Epidermal melanocyte (primary cell): ENCODE measurements at regions not wholly inside any gene's neighbourhood (a gene's known extent, or its start where the extent isn't known, plus 50 kb on each side); places are given as distances from the start of the nearest gene placed in this dataset.
"Not testable (repeated sequence)": the region's sequence is repeated elsewhere in the genome, so short reads cannot be mapped to it uniquely, and the experiment has no call there.

Experiments
- DNase-seq: peaks from one replicate; pipeline ENCODE4 v3.0.0; 2011; ENCODE audit warnings: low spot score; ENCODE audit not compliant: insufficient read length

DNA sequence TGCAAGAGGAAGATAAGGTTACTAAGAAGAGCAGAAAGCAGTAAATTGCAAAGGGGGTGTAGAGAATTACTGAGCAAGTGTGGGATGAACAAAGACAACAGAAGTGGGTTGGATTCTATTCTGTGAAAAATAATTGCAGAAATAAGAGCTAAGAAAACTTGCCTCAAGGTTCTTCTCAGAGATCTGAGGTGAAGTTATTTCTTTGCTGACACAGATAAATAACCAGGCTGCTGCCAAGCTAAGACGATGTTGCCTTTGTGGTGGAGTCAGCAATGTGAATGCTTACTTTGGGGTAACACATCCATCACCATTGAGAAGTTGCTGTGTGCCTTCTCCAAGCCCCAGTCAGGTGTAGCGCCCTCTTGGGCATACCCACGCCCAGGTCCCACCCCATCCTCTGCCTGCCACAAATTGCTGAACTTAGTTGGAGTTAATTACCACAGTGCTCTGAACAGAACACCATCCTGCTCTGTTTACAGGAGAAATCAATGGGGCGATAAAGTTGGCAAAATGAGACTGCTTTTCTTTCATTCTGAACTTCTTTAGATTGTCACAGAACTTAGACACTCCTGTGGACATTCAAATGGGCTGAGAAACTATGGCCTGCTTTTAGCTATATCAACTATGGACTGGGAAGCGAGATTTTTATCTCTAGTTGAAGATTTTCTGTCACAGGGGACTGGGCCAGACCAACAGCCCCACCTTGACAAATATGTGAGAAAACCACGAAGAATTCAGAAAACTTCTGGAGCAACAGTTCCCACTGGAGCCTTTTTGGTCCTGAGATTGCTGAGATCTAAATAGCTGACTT lies 283.6 kb downstream of the TMX3 start:
- no peak for DNase-seq

DNA sequence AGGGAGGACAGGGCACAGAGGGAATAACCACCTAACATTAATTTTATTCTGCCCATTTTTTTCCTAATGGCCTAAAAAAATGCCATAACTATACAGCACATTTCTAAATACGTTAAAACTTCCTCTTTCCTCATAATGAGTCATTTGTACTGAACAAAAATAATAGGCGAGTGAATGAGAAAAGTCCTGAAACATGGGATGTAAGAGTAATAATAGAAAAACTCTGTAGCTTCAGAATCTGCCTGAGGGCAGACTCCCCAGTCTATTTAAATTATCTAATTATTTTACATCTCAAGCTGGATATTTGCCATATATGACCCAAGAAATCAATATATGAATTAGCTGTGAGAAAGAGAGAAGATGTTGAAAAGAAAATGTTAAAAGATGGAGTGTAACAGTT lies 285.1 kb downstream of the TMX3 start:
- DNase-seq = no peak

DNA sequence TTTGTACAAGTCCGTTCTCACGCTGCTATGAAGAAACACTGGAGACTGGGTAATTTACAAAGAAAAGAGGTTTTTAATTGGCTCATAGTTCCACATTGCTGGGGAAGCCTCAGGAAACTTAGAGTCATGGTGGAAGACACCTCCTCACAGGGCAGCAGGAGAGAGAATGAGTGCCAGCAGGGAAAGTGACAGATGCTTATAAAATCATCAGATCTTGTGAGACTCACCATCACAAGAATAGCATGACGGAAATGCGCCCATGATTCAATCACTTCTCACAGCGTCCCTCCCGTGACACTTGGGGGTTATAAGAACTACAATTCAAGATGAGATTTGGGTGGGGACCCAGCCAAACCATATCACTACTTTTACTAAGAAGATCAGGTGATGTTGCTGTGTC lies 285.8 kb downstream of the TMX3 start:
- DNase-seq = no peak

DNA sequence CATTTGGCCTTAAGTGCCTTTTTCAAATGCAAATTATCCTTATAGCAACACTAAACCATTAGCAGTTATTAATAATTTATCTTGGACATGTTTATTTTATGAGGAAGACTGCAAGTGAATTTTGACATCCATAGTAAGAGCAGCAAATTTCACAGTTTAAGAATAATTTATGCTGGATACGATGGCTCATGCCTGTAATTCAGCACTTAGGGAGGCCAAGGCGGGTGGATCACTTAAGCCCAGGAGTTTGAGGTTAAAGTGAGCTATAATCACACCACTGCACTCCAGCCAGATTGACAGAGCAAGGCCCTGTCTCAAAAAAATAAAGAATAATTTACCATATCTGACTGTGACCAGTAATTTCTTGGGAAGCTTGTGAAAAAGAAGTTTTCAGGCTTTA lies 286.2 kb downstream of the TMX3 start:
- DNase-seq = no peak

DNA sequence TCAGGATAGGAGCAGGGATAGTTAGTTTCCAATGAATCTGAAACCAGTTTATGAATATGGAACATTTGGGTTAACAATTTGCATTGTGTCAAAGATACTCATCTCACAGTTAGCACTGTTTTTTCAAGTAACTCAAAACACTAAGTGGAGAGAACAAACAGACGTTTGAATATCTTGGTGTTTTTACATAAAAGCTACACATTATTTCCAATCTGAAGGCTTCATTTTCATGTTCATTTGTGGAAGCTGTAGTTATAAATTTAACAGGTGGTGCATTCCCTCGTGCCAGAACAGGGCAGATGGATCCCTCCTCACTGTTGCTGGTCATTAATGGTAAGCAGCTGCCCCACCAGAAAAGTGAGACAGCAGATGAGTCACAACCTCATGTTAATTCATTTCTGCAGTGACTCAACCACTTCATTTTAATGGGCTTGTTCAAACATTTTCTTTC lies 286.9 kb downstream of the TMX3 start:
- DNase-seq = no peak

DNA sequence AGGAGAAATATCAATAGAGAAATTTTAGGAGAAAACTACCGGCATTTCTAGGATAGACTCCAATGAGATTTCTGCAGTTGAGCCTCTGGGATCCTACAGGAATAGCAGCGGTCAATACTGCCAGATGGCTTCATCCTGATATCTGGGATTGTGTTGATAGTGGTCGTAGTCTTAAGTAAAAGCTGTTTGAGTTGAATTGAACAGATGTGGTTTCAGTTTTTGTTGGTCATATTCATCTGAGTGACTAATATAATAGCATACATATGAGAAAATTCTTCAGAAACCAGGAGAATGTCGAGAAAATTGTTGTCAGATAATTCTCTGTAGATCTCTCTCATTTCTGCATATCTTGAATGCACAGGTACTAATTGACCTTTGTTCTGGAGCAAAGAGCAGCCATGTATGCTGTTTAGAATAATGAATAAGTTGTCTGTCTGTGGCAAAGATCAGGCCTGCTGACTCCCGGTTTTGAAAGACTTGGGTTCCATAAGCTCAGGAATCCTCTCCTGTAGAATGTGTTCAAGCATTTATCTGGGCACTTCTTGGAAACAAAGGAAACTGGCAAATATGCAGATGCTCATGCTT lies 288.1 kb downstream of the TMX3 start:
- no peak for DNase-seq

DNA sequence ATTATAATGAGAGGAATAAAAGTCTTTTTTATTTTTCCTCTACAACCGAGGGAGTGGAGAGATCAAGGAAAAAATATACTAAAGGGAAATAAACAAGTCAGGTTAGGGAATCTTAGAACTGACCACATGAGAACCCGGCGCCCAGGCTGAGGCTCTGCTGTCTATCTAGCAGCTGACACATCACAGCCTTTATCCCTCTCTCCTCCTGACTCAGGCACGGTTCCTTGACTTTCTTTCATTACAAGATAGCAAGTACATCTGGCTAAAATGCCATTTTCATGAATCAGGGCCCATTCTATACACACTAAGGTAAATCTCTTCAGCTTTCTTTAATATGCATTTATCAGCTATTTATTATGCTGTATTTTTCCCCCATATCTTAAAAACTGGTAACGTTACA lies 296.0 kb downstream of the TMX3 start:
- no peak for DNase-seq

DNA sequence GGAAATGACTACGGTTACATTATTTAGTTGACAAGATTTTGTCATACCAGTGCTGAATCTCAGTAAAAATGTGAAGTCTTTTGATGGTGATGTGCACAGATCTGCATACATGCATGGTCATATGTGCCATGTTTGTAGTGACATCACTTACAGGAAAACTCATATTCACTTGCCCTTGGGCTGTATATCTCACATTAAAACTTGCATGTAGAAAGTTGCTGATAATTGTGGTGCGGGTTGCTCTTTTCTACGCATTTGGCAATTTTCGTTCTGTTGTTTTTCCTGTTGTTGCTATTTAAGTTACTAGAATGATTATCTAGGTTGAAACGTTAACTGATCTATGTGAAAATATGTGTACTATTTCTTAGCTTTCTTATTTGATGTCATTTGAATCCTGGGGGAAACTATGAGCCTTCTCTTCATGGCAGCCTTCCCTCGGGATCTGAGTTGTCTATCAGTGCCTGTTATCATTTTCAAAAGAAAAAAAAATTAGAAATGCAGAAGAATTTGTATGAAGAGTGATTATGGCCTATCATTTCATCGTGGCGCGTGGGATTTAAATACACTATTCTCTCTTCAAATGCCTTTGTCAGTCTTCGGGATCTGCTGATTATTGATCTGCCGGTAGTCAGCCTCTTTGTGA lies 296.6 kb downstream of the TMX3 start:
- no peak for DNase-seq

DNA sequence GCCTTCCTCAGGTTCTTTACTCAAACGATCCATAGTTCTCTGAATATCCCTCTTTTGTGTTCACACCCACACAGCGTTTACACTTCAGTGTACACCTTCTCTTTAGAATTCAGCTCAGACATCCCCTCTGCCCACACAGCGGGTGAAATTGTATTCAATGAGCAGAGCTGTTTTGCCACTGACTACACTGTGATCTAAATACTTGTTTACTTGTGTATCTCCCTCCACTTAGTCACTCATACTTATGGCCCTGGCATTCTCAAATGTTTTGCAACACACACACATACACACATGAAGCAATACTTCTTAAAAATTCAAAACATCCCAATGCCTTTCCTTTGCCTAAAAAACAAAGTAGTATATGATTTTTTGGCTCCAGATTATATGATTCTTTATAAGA lies 297.1 kb downstream of the TMX3 start:
- DNase-seq = no peak

DNA sequence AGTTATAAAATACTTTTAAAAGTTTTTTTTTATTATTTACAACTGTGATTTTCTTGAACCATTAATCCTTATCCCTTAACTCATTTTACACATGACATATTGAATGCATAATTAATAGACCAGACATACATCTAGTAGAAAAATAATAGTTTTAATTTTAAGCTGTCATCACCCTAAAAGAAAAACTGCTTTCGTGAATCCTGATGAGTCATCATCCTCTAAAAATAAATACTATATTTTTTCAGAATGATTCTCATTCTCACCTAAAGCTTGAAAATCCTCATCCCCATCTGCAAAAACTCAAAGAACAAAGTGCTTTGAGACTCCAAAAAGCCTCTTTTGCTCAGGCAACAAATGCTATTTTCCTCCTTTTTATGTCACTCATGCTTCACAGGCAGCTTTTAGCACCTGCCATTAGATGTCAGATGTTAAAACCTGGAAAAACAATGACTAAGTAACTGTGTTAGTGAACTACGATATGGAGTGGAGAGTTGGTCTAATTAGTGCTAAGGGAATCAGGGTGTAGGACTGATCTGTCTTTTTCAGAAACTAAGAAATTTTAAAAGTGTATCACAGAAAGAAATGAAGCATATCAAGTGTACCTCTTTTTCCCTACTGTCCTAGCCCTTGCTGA lies 297.6 kb downstream of the TMX3 start:
- DNase-seq = no peak

DNA sequence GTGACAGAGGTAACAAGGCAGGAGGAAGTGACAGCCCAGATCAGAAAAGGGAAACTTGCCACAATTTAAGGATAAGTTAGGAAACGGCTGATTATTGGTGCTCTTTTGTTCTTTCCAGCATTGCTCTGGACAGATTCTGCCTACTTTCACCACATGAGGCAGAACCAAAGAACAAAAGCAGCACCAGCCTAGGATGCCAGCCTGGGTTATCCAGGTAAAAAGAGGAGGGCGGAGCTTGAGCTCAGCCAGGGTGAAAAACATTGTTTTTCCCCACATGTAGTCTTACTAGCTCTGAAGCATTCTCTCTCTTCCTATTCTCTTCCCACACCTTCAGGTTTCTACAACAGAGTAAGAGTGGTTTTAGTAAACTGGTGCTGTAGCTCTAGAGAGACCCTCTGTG lies 300.5 kb downstream of the TMX3 start:
- no peak for DNase-seq

DNA sequence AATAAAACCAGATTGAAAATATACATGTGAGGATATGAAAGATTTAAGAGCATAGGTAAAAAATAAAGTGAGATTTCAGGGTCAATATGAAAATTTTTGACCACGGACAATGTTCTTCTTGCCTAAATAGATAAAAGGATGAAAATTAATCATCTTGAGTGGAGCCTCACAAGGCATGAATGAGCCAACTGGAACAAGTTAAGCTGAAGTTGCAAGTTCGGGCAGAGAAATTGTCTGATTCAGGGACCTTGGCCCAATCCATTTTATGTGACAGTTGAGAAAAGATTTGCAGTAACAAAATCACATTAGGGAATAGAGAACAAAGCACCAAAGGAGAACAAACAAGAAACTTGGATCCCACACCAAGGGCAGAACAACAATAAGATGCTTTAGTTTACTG lies 305.3 kb downstream of the TMX3 start:
- no peak for DNase-seq

DNA sequence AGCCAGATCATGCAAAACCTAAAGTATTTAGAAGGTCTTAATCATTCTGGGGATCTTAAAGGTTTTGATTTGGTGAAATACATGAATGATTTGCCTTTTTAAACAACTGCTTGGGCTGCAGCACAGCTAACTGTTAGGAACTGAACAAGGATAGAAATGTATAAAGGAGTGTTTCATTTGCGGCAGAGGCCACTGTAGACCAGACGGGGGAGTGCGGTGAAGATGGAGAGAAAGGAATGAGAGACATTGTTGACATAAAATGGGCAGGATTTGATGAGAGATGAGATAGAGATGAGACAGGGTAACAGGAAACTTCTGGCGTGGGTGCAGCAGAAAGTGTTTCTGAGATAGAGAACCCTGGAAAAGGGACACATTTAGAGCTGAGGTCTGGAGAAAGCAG lies 308.1 kb downstream of the TMX3 start:
- no peak for DNase-seq

DNA sequence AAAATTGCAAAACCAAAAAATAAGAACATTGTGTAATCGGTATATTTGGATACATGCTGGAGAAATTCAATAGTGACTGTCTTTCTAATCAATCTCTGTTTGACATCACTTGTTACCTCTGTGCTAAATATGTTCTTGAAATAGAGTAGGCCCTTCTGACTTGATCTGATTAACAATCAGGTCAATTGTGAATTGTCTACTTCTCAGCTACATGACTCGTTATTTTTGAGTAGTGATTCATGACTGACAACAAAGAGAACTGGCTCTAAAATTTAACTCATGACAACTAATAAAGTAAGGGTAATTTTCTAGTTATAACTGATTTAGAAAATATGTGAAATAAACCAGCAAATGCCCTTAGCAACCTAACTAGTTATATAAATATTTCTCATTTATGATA lies 312.1 kb downstream of the TMX3 start:
- no peak for DNase-seq

DNA sequence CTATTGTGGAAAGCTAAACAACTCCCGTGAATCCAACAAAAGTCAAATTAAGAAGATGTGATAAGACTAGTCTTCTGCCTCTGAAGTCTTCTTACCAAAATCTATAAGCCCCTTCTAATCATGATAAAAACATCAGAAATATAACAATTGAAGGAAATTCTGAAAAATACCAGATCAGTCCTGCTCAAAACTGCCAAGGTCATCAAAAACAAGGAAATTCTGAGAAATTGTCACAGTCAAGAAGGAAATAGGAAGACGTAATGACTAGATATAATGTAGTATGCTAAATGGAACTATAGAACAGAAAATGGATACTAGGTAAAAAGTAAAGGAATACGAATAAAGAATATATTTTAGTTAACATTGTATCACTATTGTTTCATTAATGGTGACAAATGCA lies 314.0 kb downstream of the TMX3 start:
- DNase-seq = no peak

DNA sequence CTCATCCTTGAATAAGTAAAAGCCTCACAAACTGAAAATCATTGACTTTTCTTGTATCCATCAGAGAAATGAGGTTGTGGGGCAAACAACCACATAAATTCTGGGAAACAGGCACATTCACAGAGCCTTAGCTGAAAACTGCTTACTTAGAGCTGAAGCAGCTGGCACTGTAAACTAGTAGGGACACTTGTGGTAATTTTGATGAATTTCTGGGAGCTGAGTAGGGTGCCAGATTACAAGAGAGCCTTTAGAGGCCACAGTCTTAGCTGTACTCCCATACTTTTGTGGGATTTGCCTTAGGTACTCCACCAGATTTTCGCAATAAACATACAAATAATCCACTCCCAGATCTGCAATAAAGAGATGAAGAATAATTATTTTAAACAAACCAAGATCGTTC lies 315.2 kb downstream of the TMX3 start:
- DNase-seq = no peak

DNA sequence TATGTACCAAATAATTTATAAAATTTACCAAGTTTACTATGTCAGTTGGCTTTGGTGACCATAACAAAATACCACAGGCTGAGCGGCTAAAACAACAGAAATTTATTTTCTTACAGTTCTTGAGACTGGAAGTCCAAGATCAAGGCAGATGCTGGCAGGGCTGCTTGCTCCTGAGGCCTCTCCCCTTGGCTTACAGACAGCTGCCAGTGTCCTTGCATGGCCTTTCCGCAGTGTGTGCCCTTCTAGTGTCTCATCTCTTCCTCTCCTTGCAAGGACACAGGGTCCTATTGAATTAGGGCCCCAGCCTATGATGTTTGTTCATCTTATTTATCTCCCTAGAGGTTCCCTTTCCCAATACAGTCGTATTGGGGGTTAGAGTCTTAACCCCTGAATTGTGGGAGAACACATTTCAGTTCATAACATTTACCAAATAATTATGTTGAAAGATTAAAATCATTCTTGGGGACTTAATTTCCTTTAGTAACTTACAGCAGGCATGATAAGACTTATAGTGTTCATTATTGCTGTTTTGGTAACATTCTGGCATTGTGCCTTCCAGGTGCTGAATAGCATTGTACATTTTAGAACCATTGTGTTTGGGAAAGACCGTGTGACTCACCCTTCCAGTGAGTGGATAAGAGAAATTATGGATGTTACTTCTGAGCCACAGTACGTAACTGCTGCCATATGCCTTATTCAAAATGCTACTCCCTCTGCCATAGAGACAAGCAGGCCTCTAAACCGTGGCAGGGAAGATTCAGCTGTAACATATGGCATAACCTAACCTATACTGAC lies 317.5 kb downstream of the TMX3 start:
- no peak for DNase-seq

DNA sequence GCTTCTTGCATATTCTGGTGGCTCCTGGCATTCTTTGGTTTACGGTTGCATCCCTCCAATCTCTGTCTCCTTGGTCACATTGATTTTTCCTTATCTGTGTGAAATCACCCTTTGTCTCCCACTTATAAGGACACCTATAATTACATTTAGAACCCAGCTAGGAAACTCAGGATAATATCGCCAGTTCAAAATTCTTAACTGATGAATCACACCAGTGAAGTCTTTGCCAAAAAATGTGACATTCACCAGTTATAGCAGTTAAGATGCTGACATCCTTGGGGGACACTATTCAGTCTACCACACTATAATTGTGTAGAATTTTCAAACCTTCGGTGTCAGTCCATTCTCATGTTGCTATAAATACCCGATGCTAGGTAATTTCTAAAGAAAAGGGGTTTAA lies 320.2 kb downstream of the TMX3 start:
- no peak for DNase-seq

DNA sequence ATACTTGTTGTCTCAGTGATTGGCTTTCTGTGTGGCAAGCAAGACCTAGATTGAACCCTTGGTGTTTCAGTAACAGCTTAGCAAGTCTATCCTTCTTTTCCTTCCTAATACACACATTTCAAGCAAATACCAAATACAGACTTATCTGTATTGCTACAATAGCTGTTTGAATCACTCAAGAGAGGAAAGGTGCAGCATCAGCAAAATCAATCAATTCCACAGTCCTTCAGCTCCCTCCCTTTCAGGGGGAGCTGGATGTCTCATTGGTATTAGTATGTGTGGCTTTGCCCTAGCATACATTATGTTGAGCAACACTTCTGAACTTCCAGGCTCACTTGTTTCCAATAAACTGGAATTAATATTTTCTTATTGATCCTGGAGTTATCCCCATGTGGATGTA lies 323.1 kb downstream of the TMX3 start:
- DNase-seq = no peak

DNA sequence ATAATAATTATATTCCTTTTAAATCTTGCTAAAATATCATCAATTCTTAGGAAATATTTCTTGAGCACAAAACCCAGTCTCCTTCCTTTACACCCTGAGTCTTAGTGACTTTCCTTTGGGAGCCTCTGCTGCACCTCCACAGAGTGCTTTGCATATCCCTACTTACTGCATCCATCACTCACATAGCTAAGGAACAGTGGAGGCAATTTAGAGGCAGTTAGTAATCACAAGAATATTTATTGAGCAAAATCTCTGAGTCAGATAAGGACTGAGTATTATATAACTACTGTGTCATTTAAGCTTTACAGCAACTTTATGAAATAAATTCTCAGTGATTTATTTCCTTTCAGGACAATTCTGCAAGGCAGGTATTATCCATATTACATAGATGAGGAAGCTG lies 327.7 kb downstream of the TMX3 start:
- no peak for DNase-seq

DNA sequence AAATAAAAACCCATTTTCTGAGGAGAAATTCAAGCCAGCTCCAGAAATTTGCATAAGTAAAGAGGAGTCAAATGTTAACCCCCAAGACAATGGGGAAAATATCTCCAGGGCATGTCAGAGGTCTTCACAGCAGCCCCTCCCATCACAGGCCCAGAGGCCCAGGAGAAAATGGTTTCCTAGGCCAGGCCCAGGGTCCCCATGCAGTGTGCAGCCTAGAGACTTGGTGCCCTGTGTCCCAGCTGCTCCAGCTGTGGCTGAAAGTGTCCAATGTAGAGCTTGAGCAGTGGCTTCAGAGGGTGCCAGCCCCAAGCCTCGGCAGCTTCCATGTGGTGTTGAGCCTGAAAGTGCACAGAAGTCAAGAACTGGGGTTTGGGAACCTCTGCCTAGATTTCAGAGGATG lies 330.9 kb downstream of the TMX3 start:
- not testable (repeated sequence) for DNase-seq

DNA sequence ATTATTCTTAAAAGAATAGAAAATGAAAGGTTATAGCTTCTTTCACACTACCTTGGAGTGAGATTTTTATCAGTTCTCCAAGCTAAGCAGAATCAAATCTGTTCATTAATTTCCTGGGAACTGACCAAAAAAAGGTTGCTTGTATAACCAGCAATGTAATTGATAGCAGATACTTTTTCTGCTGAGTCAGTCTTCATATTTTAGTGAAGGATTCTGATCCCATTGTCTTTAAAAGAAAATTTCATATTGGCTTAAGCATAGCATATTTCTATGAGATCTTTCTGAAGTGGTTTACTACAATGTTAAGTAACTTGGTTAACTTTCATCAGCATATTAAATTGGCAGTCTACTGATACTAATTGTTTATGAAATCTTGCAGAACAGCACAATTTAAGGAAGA lies 338.0 kb downstream of the TMX3 start:
- no peak for DNase-seq
